ENCODE measurements at regions not wholly inside any gene's neighbourhood (a gene's known extent, or its start where the extent isn't known, plus 50 kb on each side); places are given as distances from the start of the nearest gene placed in this dataset.

GRCh38 chr7:131723926-131724325, 167.5 kb upstream of the PODXL start:
- no peak for TF ChIP-seq ZNF274 (IDR thresholded peaks at IDR 0.05; ENCODE audit: low read depth, low read length)
- no peak for TF ChIP-seq SUZ12 (IDR thresholded peaks at IDR 0.05; ENCODE audit: extremely low read depth, insufficient read depth, insufficient read length)
- TF ChIP-seq YY1 (IDR thresholded peaks at IDR 0.05; ENCODE audit: insufficient read depth, insufficient read length), result no peak

Measured in NT2/D1 (cell line).